ENCODE measurements at regions not wholly inside any gene's neighbourhood (a gene's known extent, or its start where the extent isn't known, plus 50 kb on each side); places are given as distances from the start of the nearest gene placed in this dataset.

GRCh38 chr6:21828704-21829103, 235.2 kb downstream of the SOX4 start:
- Mint-ChIP-seq H3K4me1 (peaks cover 0 to 5% (median 3%) of the 10 kb centered on the region in 3 donors), H3K27me3 (no peaks in the 10 kb centered on the region), H3K4me3 (no peak overlapping the region), H3K27ac (no peak overlapping the region), H3K36me3 (no peaks in the 10 kb centered on the region), H3K9me3 (no peaks in the 10 kb centered on the region)
- DNase-seq (no peak), ATAC-seq (ENCODE audit: low read depth in 2 of 2) (no peak)

DNA sequence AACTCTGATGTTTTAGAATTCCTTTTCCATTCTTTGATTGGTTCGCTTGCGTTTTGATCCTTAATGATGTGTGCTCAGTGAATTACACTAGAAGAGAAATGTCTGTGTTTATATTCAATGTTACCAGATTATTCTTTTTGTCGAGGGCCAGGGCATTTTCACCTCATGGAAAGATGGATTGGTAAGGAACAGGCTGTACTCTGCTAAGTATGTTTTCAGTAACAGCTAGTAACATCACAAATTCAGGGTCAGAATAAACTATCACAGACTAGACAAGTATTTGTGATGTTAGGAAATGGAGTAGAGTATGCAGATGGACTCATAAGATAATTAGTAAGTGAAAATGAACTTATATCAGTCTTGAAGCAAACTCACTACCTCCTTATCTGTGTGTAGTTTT, 235.6 kb downstream of the SOX4 start:
- ATAC-seq (ENCODE audit: low read depth in 2 of 2) (no peak), DNase-seq (no peak)
- no peaks in the 10 kb centered on the region for H3K9me3 Mint-ChIP-seq
- H3K4me3 Mint-ChIP-seq = no peak overlapping the region
- H3K27ac Mint-ChIP-seq = no peak overlapping the region
- H3K27me3 Mint-ChIP-seq = no peaks in the 10 kb centered on the region
- H3K4me1 Mint-ChIP-seq = peaks cover 0 to 5% (median 3%) of the 10 kb centered on the region in 3 donors
- H3K36me3 Mint-ChIP-seq = no peaks in the 10 kb centered on the region

- DNase-seq (no peak), ATAC-seq (ENCODE audit: low read depth in 2 of 2) (no peak)
- H3K27ac Mint-ChIP-seq = no peak overlapping the region
- no peaks in the 10 kb centered on the region for H3K9me3 Mint-ChIP-seq
- peaks cover 0 to 5% (median 3%) of the 10 kb centered on the region in 3 donors for H3K4me1 Mint-ChIP-seq
- H3K36me3 Mint-ChIP-seq = no peaks in the 10 kb centered on the region
- H3K27me3 Mint-ChIP-seq = no peaks in the 10 kb centered on the region
- H3K4me3 Mint-ChIP-seq = no peak overlapping the region
Observed at GRCh38 chr6:21831521-21832291, 238.2 kb downstream of the SOX4 start.

- Mint-ChIP-seq H3K4me3 (no peak overlapping the region), H3K4me1 (peaks cover 0 to 12% (median 7%) of the 10 kb centered on the region in 3 donors), H3K36me3 (no peaks in the 10 kb centered on the region), H3K27me3 (no peaks in the 10 kb centered on the region), H3K9me3 (no peaks in the 10 kb centered on the region), H3K27ac (no peak overlapping the region)
- ATAC-seq (ENCODE audit: low read depth in 2 of 2) (no peak), DNase-seq (no peak)
Observed at GRCh38 chr6:21836277-21836676, 242.7 kb downstream of the SOX4 start.

- peak overlapping the region in 3 of 8 donors; percentile 2 to 45 (median 23) for H3K4me3 Mint-ChIP-seq
- H3K4me1 Mint-ChIP-seq = peaks cover 0 to 12% (median 4%) of the 10 kb centered on the region in 3 donors
- DNase-seq = no peak
- no peaks in the 10 kb centered on the region for H3K36me3 Mint-ChIP-seq
- no peak for ATAC-seq (ENCODE audit: low read depth in 2 of 2)
- no peaks in the 10 kb centered on the region for H3K9me3 Mint-ChIP-seq
- peak overlapping the region in 1 of 6 donors; percentile 12 for H3K27ac Mint-ChIP-seq
- H3K27me3 Mint-ChIP-seq = no peaks in the 10 kb centered on the region
Observed at GRCh38 chr6:21836772-21837425, 243.3 kb downstream of the SOX4 start.

DNA sequence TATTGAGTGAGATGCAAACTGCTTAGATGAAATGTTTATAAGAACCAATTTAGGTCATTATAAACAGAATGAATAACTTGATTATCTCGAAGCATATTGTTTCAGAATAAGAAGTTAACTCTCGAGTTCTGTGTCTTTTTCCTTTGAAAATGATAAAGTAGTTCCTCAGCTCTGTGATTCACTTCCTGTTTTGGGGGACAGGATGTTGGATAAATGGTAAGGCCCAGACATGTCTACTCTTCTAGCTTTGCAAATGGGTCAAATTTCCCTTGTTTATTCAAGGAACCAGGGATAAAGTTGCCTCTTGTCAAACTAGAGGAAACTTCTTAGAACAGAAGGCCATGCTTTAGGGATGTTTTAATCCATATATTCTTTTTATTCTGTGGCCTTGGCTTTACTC, 246.9 kb downstream of the SOX4 start:
- DNase-seq = no peak
- Mint-ChIP-seq H3K36me3 (no peaks in the 10 kb centered on the region), H3K4me3 (no peak overlapping the region), H3K27ac (no peak overlapping the region), H3K9me3 (no peaks in the 10 kb centered on the region), H3K27me3 (no peaks in the 10 kb centered on the region), H3K4me1 (peaks cover 0 to 9% (median 4%) of the 10 kb centered on the region in 3 donors)
- ATAC-seq (ENCODE audit: low read depth in 2 of 2) = no peak

- H3K27ac Mint-ChIP-seq = no peak overlapping the region
- ATAC-seq (ENCODE audit: low read depth in 2 of 2) (no peak), DNase-seq (no peak)
- H3K36me3 Mint-ChIP-seq = no peaks in the 10 kb centered on the region
- H3K4me3 Mint-ChIP-seq = no peak overlapping the region
- peaks cover 0 to 12% (median 6%) of the 10 kb centered on the region in 3 donors for H3K4me1 Mint-ChIP-seq
- peaks cover 4 to 7% (median 5%) of the 10 kb centered on the region in 3 donors for H3K27me3 Mint-ChIP-seq
- H3K9me3 Mint-ChIP-seq = peaks cover 0 to 2% (median 0%) of the 10 kb centered on the region in 7 donors
Observed at GRCh38 chr6:21842875-21843645, 249.5 kb downstream of the SOX4 start.

- Mint-ChIP-seq H3K36me3 (no peaks in the 10 kb centered on the region), H3K27ac (no peak overlapping the region), H3K27me3 (peaks cover 5 to 8% (median 6%) of the 10 kb centered on the region in 3 donors), H3K4me3 (no peak overlapping the region), H3K9me3 (peaks cover 0 to 2% (median 0%) of the 10 kb centered on the region in 7 donors), H3K4me1 (peaks cover 0 to 12% (median 6%) of the 10 kb centered on the region in 3 donors)
- DNase-seq (no peak), ATAC-seq (ENCODE audit: low read depth in 2 of 2) (no peak)
Observed at GRCh38 chr6:21844120-21844917, 250.8 kb downstream of the SOX4 start.

- H3K36me3 Mint-ChIP-seq = no peaks in the 10 kb centered on the region
- ATAC-seq (ENCODE audit: low read depth in 2 of 2) (no peak), DNase-seq (no peak)
- H3K4me1 Mint-ChIP-seq = peaks cover 0 to 12% (median 6%) of the 10 kb centered on the region in 3 donors
- peak overlapping the region in 1 of 6 donors; percentile 31 for H3K27ac Mint-ChIP-seq
- no peak overlapping the region for H3K4me3 Mint-ChIP-seq
- peaks cover 5 to 8% (median 6%) of the 10 kb centered on the region in 3 donors for H3K27me3 Mint-ChIP-seq
- H3K9me3 Mint-ChIP-seq = peaks cover 0 to 2% (median 0%) of the 10 kb centered on the region in 7 donors
Observed at GRCh38 chr6:21845018-21845417, 251.5 kb downstream of the SOX4 start.

DNA sequence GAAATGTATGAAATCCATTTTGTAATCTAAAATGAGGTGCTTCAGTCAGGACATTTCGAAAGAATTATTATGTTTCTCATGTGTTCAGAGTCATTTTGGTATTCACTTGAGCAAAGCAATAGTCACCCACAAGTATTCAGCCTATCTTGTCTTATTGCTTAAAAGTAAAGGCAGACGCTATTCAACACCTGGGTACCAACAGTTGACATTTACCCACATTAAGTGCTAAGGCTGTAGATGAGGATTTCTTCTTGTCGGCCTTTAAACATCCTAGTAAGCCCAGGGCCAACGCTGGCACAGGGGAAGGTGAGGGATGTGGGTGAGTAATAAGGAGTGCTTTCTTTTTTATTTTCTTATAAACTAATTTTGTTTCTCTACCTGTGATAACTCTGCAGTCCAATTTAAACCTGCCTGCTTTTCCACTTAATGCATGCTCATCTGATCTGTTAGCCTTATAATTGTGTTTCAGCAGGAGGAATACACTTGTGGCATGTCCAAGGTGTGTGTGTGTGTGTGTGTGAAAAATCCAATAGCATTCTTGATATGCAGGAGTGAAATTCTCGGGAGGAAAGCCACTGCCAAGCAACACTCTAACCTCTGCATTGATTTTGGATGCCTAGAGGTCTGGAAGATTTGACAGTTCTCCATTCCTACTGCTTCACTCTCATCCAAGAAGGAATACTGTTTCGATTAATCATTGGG, 252.0 kb downstream of the SOX4 start:
- Mint-ChIP-seq H3K27me3 (peaks cover 5 to 8% (median 6%) of the 10 kb centered on the region in 3 donors), H3K36me3 (no peaks in the 10 kb centered on the region), H3K9me3 (peaks cover 0 to 2% (median 0%) of the 10 kb centered on the region in 7 donors), H3K4me3 (no peak overlapping the region), H3K27ac (peak overlapping the region in 1 of 6 donors; percentile 31), H3K4me1 (peaks cover 0 to 12% (median 6%) of the 10 kb centered on the region in 3 donors)
- ATAC-seq (ENCODE audit: low read depth in 2 of 2) = no peak
- DNase-seq = no peak

GRCh38 chr6:21846541-21847451, 253.2 kb downstream of the SOX4 start:
- Mint-ChIP-seq H3K36me3 (no peaks in the 10 kb centered on the region), H3K4me1 (peaks cover 0 to 12% (median 6%) of the 10 kb centered on the region in 3 donors), H3K9me3 (peaks cover 0 to 2% (median 0%) of the 10 kb centered on the region in 7 donors), H3K27ac (no peak overlapping the region), H3K4me3 (peak overlapping the region in 1 of 8 donors; percentile 59), H3K27me3 (peaks cover 5 to 8% (median 6%) of the 10 kb centered on the region in 3 donors)
- no peak for DNase-seq
- ATAC-seq (ENCODE audit: low read depth in 2 of 2) = no peak
